CD4-positive, alpha-beta T cell treated with Interleukin-17A for 1 hour (primary cell): ENCODE measurements at regions not wholly inside any gene's neighbourhood (a gene's known extent, or its start where the extent isn't known, plus 50 kb on each side); places are given as distances from the start of the nearest gene placed in this dataset.
"Not testable (repeated sequence)": the region's sequence is repeated elsewhere in the genome, so short reads cannot be mapped to it uniquely, and the experiment has no call there.

ENCODE experiments used
- DNase-seq: peaks from one replicate; pipeline ENCODE4 v3.0.0-alpha.2; 2020

DNA sequence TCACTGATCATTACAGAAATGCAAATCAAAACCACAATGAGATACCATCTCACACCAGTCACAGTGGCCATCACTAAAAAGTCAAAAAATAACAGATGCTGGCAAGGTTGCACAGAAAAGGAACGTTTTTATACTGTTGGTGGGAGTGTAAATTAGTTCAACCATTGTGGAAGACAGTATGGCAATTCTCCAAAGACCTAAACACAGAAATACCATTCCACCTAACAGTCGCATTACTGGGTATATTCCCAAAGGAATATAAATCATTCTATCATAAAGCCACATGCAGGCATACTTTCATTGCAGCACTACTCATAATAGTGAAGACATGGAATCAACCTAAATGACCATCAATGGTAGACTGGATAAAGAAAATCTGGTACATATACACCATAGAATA lies 83.2 kb upstream of the ARID5B start:
- DNase-seq, result not testable (repeated sequence)

- DNase-seq, result no peak
Observed at GRCh38 chr10:61819208-61819607, 82.3 kb upstream of the ARID5B start.

GRCh38 chr10:61821153-61821552 lies 80.3 kb upstream of the ARID5B start:
- DNase-seq, result no peak

GRCh38 chr10:61821693-61822092 lies 79.8 kb upstream of the ARID5B start:
- DNase-seq, result no peak

DNA sequence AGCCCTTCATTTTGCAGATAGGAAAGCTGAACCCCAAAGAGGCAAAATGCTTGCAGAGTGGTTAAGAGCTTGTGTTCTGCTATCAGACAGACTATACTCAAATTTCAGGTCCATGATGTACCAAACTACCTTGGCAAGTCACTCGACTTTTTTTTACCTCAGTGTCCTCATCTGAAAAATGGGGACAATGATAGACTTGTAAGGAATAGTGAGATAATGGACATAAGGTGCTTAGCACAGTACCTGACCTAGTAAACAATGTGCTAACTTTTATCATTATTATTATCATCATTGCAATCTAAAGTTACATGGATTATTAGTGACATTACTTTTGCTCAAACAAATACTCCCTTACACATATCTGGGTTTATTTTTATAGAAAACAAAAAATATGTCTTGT lies 79.4 kb upstream of the ARID5B start:
- no peak for DNase-seq

- DNase-seq, result no peak
Observed at GRCh38 chr10:61822781-61823230, 78.7 kb upstream of the ARID5B start.

DNA sequence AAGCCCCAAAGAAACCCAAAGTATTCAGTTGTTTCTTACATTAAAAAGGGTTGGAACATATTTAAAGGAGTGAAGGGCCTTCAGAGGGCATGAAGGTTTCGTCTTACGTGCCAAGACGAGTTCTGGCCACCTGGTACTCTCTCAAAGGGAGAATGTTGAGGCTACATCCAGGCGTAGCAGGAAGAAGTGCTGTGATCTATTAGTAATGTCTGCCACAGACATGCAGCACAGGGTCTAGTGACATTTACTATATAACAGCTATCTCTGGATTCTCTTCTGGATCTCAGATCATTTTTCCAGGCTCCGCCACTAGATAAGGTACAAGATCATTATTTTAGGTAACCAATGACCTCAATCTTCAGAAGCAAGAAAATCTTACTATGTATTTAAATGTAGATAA lies 76.5 kb upstream of the ARID5B start:
- no peak for DNase-seq

DNA sequence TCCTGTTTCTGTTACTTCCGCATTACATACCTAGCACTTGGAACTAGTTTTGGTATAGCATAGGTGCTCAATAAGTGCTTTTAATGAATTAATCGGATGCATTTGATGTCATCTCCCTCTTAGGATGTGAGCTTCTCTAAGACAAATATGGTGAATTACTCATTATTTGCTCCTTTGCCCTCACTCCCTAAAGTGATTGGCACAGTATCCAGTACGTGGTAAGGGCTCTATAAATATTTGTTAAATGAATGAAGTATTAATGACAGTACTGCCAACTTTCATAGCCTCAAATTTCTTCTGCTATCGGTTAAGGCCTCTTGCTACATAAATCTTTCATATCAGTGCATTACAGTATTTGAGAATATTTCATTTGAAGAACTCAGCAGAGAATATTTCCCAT lies 75.9 kb upstream of the ARID5B start:
- no peak for DNase-seq

DNA sequence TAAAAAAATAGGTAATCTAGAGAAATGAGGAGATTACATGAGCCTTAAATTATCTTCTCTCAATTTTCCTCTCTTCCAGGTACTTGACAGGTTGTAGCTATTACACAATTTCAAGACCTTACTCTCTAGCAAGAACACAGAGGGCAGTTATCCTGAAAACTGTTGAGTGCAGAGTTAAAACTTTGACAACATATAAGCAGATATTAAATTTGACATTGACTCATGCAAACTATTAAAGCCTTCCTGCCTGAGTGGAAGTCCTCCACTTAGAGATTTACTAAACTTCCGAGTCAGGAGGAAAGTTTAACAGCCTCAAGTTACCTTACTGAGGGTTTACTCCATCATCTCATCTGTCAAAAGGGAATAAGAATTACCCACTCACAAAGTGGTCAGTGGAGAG lies 73.5 kb upstream of the ARID5B start:
- no peak for DNase-seq

- no peak for DNase-seq
Observed at GRCh38 chr10:61828788-61829187, 72.7 kb upstream of the ARID5B start.

DNA sequence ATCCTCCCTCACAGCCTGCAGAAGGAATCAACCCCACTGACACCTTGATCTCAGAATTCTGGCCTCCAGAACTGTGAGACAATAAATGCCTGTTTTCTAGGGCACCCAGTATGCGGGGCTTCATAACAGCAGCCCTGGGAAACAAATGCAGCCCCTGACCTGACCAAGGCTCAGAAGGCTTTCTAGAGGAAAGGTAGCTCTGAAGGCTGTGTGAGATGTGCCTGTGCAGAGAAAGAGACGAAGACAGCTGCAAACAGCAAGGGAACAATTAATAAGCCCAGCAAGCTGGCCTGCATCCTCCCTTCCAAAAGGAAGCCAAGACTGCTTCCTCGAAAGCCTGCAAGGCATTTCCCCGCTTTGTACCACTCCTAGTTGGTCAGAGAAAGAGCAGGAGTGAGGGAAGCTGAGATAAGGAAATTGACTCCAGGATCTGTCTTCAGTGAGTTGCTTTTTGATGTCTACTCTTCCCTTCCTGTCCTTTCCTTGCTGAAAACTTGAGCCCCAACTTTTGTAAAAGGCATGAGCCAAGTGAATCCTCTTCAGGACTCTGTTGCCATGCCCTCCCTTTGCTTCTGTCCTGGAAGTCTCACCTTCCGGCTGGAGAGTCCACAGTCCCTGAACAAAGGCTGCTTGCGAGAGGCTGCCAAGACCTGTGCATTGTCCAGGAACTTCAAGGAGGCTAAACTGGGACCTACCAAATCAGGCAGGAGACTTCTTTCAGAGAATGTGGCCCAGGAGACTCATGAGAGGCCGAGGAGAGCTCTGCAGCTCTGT lies 71.2 kb upstream of the ARID5B start:
- no peak for DNase-seq

DNA sequence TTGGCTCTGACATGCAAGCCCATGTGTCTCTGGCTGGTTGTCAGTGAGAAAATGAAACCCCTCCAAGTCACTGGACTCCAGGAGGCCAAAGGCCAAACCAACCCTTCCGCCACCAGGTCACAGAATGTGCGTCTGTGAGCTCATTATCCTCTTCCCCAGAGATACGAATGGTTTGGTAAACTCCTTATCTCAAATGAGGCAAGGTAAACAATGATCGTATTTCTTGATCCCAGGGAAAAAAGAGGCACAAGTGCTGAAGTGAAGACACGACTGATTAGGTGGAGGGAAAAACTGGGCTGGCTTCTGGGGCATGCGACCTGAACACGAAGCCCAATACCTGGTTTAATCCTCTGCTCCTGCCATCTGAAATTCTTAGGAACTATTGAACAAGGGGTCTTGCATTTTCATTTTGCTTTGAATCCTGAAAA lies 70.6 kb upstream of the ARID5B start:
- DNase-seq, result no peak

- DNase-seq, result no peak
Observed at GRCh38 chr10:61832866-61833481, 68.5 kb upstream of the ARID5B start.

- no peak for DNase-seq
Observed at GRCh38 chr10:61834519-61834918, 67.0 kb upstream of the ARID5B start.

DNA sequence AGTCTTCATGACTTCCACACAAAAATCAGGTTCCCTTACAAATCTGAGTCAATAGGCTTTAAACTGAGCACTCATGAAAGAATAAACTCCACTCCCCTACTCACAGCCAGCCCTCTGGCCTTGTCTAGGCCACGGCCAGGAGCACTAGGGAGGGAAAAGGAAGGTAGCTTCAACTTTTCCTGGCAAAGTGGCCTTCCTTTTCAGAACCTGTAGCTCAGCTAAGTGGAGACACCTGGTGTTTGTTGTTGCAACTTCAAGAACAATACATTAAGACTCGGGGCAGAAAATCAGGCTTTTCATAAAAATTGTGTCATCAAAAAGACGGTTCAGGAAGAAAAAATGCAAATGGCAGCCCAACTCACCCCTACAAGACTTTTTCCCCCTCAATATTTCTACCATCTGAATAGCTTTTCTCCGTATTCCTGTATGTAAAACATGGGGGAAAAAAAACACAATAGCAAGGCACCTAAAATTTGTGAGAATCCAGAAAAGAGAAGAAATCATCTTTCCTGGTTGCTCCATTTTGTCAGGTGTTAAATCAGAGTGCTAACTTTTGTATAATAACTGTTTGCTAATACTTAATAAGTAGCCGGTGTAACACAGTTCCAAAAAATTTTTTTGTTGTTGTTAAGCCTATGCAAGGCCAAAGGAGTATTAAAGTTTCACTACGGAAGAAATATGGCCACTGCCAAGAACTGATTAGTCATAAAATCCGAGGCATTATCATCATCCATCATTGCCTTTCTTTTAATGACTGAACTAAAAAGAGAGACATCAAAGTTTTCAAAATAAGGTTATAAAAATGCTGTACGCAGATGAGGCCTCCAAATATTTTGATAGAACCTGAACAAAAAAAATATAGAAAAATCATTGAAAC lies 66.2 kb upstream of the ARID5B start:
- peak; percentile 33 for DNase-seq

DNA sequence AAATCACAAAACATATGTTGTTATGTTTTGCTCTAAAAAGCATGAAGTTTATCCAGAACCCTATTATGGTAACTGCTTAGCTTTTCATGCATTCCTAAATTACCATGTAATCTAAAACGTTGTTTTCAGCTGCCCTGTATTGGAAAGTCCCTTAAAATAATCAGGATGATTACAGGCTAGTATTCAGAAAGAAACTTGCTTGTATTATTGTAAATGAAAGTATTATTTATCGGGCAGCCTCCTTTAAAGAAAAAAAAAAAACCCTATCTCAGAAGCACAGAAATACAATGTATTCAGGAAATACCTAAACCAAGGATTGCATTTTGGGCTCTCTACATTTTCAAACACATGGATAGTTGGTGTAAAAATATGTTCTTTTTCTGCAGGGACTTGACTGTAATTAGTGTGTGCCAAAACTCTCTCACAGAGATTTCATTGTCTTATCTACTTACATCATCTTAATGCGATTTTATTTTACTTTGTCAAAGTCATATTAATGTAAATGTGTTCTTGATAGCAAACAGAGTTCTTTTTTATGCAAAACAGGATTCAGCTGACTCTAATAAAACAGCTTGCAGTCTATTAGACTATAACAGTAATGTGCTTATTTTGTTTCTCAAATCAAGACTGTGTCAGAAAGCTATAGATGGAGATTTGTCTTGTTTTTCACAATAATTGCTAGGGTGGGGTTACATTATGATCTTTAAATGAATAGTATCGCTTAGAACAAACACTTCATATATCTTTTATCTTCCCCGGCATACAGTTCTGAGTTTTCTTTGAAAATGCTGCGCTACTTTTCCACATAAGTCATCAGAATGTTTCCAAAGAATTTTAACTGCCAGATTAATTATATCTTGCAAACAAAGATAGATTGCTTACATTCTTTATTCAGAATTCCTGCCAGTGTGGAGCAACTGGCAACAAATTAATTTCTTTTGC lies 65.3 kb upstream of the ARID5B start:
- no peak for DNase-seq

- DNase-seq, result no peak
Observed at GRCh38 chr10:61836888-61837754, 64.4 kb upstream of the ARID5B start.

GRCh38 chr10:61837755-61838171 lies 63.7 kb upstream of the ARID5B start:
- no peak for DNase-seq

- DNase-seq, result no peak
Observed at GRCh38 chr10:61839916-61840315, 61.6 kb upstream of the ARID5B start.

DNA sequence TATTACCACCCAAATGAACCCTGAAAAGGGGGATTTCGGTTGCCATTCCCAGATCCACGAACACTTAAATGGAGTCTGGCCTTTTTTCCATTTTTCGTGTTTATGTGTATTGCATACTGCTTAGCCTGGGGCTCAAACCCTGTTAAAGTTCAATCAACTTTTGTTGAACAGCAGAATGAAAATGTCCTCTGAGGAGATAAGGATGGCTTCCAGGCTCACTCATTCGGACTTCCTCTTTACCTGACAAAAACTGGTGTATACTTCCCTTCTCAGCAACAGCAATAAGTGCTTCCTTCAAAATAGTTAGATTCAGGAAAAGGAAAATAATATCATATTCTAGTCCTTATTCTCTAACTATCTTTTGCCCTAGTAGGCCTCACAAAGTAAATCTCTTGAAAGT lies 61.1 kb upstream of the ARID5B start:
- DNase-seq, result no peak

GRCh38 chr10:61841338-61841875 lies 60.1 kb upstream of the ARID5B start:
- DNase-seq, result no peak
